ENCODE measurements at regions not wholly inside any gene's neighbourhood (a gene's known extent, or its start where the extent isn't known, plus 50 kb on each side); places are given as distances from the start of the nearest gene placed in this dataset.

- Histone ChIP-seq H3K27me3 (ENCODE audit: insufficient read depth, low read depth, low read length) (no peaks in the 10 kb centered on the region), H3K9me3 (ENCODE audit: low read length) (no peaks in the 10 kb centered on the region), H3K4me2 (ENCODE audit: low read length) (no peak overlapping the region), H3K9me2 (ENCODE audit: insufficient read depth, low read length) (no peaks in the 10 kb centered on the region), H3K4me3 (ENCODE audit: low read length) (no peak overlapping the region), H3K36me3 (ENCODE audit: insufficient read depth, low read length) (no peaks in the 10 kb centered on the region), H2AFZ (ENCODE audit: low read depth, low read length) (no peak overlapping the region), H3K27ac (ENCODE audit: low read length) (no peak overlapping the region), H4K20me1 (ENCODE audit: insufficient read depth) (no peaks in the 10 kb centered on the region), H3K79me2 (replicated peaks; ENCODE audit: insufficient read depth, low read length) (no peaks in the 10 kb centered on the region), H3K9ac (ENCODE audit: low read length) (no peak overlapping the region), H3F3A (ENCODE audit: insufficient read depth, low read length, poor library complexity, severe bottlenecking) (no peaks in the 10 kb centered on the region)
- TF ChIP-seq TAF1 (IDR thresholded peaks at IDR 0.05; ENCODE audit: low read depth) (no peak), SMC3 (conservative IDR thresholded peaks at IDR 0.05; ENCODE audit: poor library complexity) (no peak), MXI1 (conservative IDR thresholded peaks at IDR 0.05; ENCODE audit: poor library complexity, severe bottlenecking) (no peak), CTCF (IDR thresholded peaks at IDR 0.05; ENCODE audit: poor library complexity, severe bottlenecking) (no peak), POLR2AphosphoS5 (IDR thresholded peaks at IDR 0.05) (no peak), REST (IDR thresholded peaks at IDR 0.05; ENCODE audit: borderline replicate concordance) (no peak)
Measured at GRCh38 chr12:4089121-4089606, 184.4 kb upstream of the CCND2 start.

GRCh38 chr12:4088451-4088850, 185.1 kb upstream of the CCND2 start:
- no peaks in the 10 kb centered on the region for H3F3A ChIP-seq (ENCODE audit: insufficient read depth, low read length, poor library complexity, severe bottlenecking)
- H2AFZ ChIP-seq (ENCODE audit: low read depth, low read length): no peak overlapping the region
- no peaks in the 10 kb centered on the region for H3K9me2 ChIP-seq (ENCODE audit: insufficient read depth, low read length)
- H3K4me3 ChIP-seq (ENCODE audit: low read length): no peak overlapping the region
- no peak overlapping the region for H3K27ac ChIP-seq (ENCODE audit: low read length)
- TF ChIP-seq RAD21 (conservative IDR thresholded peaks at IDR 0.05): no peak
- TF ChIP-seq REST (IDR thresholded peaks at IDR 0.05; ENCODE audit: borderline replicate concordance): no peak
- TF ChIP-seq POLR2AphosphoS5 (IDR thresholded peaks at IDR 0.05): no peak
- TF ChIP-seq TAF1 (IDR thresholded peaks at IDR 0.05; ENCODE audit: low read depth): no peak
- TF ChIP-seq SMC3 (conservative IDR thresholded peaks at IDR 0.05; ENCODE audit: poor library complexity): no peak
- TF ChIP-seq MXI1 (conservative IDR thresholded peaks at IDR 0.05; ENCODE audit: poor library complexity, severe bottlenecking): no peak
- TF ChIP-seq EP300 (conservative IDR thresholded peaks at IDR 0.05; ENCODE audit: poor library complexity, severe bottlenecking): no peak
- no peak for TF ChIP-seq EZH2 (IDR thresholded peaks at IDR 0.05; ENCODE audit: borderline replicate concordance, insufficient read depth, low read length, poor library complexity, severe bottlenecking)
- no peak for TF ChIP-seq CTCF (IDR thresholded peaks at IDR 0.05; ENCODE audit: poor library complexity, severe bottlenecking)
- no peaks in the 10 kb centered on the region for H3K27me3 ChIP-seq (ENCODE audit: insufficient read depth, low read depth, low read length)
- no peak overlapping the region for H3K4me2 ChIP-seq (ENCODE audit: low read length)
- no peaks in the 10 kb centered on the region for H3K36me3 ChIP-seq (ENCODE audit: insufficient read depth, low read length)
- H3K9me3 ChIP-seq (ENCODE audit: low read length): no peaks in the 10 kb centered on the region
- no peak overlapping the region for H3K9ac ChIP-seq (ENCODE audit: low read length)
- H3K79me2 ChIP-seq (replicated peaks; ENCODE audit: insufficient read depth, low read length): no peaks in the 10 kb centered on the region
- no peaks in the 10 kb centered on the region for H4K20me1 ChIP-seq (ENCODE audit: insufficient read depth)
